Fibroblast of mammary gland (primary cell): ENCODE measurements at regions not wholly inside any gene's neighbourhood (a gene's known extent, or its start where the extent isn't known, plus 50 kb on each side); places are given as distances from the start of the nearest gene placed in this dataset.

Source experiments
- DNase-seq: peaks from one replicate; pipeline ENCODE4 v3.0.0-alpha.2; 2010; ENCODE audit warnings: low read depth
- H3K4me3 ChIP-seq: 2 replicates; pipeline ENCODE4 v1.5.1; 2011; ENCODE audit warnings: low read depth, mild to moderate bottlenecking, low read length, moderate library complexity; ENCODE audit not compliant: control insufficient read depth
- TF ChIP-seq, protein P1 (sequence below): conservative IDR thresholded peaks from 2 replicates; pipeline ENCODE4 v1.5.1; 2011; ENCODE audit warnings: low read depth, low read length, inconsistent platforms; ENCODE audit not compliant: control insufficient read depth, insufficient read depth

DNA sequence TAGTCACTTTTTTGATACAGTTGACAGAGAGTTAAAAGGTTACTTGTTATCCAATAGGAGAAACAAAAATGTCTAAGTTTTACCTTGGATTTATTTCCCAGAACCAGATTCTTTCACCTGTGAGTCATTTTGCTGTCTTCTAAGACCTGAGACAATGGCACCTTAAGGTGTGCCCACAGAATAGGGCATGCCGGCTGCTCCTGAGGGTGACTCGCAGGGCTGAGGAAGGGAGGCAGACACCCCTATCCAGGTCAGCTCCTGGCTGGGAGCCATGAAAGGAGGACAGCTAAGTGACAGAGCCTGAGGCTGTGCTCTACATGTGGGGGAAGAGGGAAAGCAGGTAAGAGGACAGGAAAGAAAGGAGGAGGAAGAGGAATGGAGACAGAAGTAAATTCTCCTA is 67.8 kb downstream of the RASSF10 start:
- no peak for DNase-seq
- no peak overlapping the region for H3K4me3 ChIP-seq
- TF ChIP-seq, protein P1, sequence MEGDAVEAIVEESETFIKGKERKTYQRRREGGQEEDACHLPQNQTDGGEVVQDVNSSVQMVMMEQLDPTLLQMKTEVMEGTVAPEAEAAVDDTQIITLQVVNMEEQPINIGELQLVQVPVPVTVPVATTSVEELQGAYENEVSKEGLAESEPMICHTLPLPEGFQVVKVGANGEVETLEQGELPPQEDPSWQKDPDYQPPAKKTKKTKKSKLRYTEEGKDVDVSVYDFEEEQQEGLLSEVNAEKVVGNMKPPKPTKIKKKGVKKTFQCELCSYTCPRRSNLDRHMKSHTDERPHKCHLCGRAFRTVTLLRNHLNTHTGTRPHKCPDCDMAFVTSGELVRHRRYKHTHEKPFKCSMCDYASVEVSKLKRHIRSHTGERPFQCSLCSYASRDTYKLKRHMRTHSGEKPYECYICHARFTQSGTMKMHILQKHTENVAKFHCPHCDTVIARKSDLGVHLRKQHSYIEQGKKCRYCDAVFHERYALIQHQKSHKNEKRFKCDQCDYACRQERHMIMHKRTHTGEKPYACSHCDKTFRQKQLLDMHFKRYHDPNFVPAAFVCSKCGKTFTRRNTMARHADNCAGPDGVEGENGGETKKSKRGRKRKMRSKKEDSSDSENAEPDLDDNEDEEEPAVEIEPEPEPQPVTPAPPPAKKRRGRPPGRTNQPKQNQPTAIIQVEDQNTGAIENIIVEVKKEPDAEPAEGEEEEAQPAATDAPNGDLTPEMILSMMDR: no peak

DNA sequence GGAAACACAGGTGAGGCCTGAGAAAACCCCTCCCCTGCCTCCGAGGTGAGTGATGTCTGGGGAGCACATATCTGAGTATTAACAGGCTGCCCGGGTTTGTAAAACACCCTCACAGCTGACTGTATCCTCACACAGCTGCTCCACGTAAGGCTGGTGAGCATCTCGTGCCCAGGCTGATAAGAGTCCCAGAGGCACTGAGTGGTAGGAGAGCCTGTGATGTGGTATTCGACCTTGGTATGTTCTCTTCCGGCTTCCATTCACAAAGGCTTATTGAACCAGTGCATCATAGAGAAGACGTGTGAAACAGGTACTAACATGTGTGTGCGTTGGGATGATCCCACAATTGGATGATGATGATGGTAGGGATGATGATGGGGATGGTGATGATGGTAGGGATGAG is 71.7 kb downstream of the RASSF10 start:
- TF ChIP-seq, protein P1: no peak
- no peak for DNase-seq
- H3K4me3 ChIP-seq: no peak overlapping the region

DNA sequence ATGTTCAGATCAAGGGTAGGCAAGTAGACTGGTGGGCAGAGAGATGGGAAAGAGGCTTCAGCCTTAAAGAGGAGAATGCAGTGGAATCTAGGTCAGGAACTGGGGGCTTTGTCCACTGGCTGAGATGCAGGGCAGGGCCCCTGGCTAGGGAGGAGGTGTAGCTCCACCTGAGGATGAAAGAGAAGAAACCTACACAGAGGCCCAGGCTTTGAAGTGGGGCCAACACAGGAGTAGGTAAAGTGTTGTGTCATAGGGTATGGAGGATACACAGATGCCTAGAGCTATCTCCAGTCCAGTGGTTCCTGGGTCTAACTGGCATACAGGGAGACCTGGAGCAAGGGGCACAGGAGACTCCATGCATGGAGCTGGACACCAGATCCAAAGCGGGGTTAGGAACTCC is 73.5 kb downstream of the RASSF10 start:
- TF ChIP-seq, protein P1: no peak
- DNase-seq: no peak
- no peak overlapping the region for H3K4me3 ChIP-seq

DNA sequence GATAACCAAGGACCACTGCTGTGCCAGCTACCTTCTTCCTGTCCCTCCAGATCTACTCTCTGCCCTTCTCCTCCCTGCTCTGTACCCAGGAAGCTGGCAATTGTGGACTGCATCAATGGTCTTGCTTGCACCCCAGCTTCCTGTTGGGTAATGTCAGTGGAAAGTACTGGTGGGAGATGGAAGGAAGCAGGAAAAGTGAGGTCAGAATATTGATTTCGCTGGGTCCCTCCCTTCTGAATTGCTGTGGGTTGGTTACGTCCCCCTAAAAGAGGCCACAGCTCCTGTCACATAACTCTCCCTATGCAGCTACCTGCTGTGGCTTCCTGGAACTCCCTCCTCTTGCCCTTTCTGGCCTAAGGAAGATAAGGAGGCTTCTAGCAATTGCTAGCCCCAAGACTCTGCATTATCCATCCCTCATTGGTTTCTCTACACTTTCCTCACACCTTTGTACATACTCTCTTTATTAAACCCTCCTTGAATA is 81.2 kb downstream of the RASSF10 start:
- no peak overlapping the region for H3K4me3 ChIP-seq
- TF ChIP-seq, protein P1: no peak
- no peak for DNase-seq

DNA sequence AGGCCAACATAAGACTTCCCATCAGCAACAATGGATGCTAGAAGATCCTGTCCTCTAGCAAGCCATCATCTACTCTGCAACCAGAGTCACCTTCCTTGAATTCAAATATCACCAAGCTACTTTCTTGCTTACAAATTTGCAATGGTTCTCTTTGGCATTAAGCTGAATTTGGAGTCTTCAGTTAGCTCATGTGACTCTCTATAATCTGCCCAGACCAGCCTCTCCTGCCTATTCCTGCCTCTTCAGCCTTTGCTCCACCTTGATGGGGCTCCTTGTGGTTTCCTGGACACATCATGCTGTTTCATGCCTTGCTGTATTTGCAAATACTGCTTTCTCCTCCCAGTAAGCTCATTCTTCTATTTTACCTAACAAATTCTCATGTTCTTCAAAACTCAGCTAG is 82.3 kb downstream of the RASSF10 start:
- no peak for DNase-seq
- TF ChIP-seq, protein P1: no peak
- H3K4me3 ChIP-seq: no peak overlapping the region

DNA sequence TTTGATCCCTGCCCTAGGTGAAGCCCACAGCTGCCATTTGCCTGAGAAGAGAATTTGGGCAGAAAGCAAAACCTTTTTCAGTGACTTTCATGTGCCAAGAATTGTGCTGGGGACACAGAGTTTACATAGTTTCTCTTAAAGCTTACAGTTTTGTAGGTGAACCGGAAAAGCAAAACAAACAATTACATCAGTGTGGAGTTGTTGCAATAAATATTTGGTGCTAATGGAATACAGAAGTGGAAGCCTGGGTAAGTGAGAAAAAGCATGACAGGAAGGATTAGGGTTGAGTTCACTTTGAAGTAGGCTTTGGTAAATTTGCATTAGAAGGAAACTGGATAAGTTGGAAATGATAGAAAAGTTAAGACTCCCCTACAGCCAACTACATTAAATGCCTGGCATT is 82.7 kb downstream of the RASSF10 start:
- TF ChIP-seq, protein P1: no peak
- DNase-seq: no peak
- H3K4me3 ChIP-seq: no peak overlapping the region

DNA sequence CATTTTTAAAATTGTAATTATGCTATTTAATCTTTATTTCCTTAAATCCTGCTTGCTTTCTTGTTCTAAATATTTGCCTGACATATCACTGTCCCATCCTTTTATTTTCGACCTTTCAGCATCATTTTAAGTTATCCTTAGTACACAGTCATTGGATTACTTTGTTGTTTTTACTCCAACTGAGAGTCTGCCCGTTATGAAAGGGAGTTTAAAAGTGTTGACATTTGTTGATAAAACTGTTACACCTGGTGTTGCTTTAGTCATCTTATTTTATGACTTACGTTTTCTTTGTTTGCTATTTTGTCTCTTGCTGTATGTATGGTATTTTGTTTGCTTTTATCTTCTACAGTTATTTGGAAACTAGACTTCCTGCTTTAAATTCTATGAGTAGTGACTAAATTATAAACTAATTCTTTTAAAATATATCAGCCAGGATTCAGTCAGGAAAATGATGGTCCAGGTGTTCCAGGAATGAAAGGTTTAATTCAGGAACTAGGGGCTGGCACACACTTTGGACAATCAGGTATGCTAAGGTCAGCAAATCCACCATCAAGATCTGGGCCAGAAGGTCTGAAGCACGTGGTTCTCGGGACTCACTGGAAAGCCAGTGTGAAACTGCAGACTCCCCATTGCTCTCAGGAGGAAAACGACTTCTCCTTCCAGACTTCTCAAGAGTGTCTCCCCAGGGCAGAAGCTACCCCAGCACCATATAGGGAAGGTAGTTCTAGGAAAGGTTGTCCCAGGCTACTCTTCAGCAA is 86.0 kb downstream of the RASSF10 start:
- DNase-seq: no peak
- TF ChIP-seq, protein P1: no peak
- H3K4me3 ChIP-seq: no peak overlapping the region
